Kidney (tissue), 13 donors: ENCODE measurements at regions not wholly inside any gene's neighbourhood (a gene's known extent, or its start where the extent isn't known, plus 50 kb on each side); places are given as distances from the start of the nearest gene placed in this dataset.

Source experiments
- DNase-seq, 5 donors: peaks; one replicate each; pipeline ENCODE4 v3.0.0-alpha.2; 2013 to 2020
- FAIRE-seq: peaks from 2 replicates; lab custom pipeline; 2012; peaks lifted over from hg19 to GRCh38; lab: Jason Lieb, UNC
- H3K27ac ChIP-seq, 2 donors: one replicate each; pipeline ENCODE4 v1.7.0; 2013; ENCODE audit warnings: low read depth in 2 of 2, low read length in 2 of 2, inconsistent platforms in 1 of 2
- H3K27me3 ChIP-seq: one replicate; pipeline ENCODE4 v1.7.1; 2013; ENCODE audit warnings: low read length, inconsistent platforms; ENCODE audit not compliant: control insufficient read depth, insufficient read depth
- H3K36me3 ChIP-seq, 3 donors: one replicate each; pipeline versions ENCODE4 v1.7.0 to v1.7.1; 2013; ENCODE audit warnings: low read length in 3 of 3, control low read depth in 1 of 3, inconsistent platforms in 1 of 3; ENCODE audit not compliant: insufficient read depth in 3 of 3, control insufficient read depth in 2 of 3
- H3K4me1 ChIP-seq, 3 donors: one replicate each; pipeline versions ENCODE4 v1.7.0 to v1.7.1; 2013; ENCODE audit warnings: low read length in 3 of 3, inconsistent platforms in 1 of 3, low read depth in 1 of 3; ENCODE audit not compliant: control insufficient read depth in 2 of 3, insufficient read depth in 2 of 3
- H3K4me3 ChIP-seq, 3 donors: one replicate each; pipeline versions ENCODE4 v1.7.0 to v1.8.1; 2013; ENCODE audit warnings: low read length in 3 of 3, control low read depth in 1 of 3, inconsistent platforms in 1 of 3
- H3K9ac ChIP-seq, 3 donors: one replicate each; pipeline versions ENCODE4 v1.7.0 to v1.7.1; 2013; ENCODE audit warnings: low read length in 3 of 3, control low read depth in 1 of 3, inconsistent platforms in 1 of 3
- H3K9me3 ChIP-seq, 3 donors: one replicate each; pipeline versions ENCODE4 v1.7.0 to v1.7.1; 2013; ENCODE audit warnings: low read length in 3 of 3, control low read depth in 1 of 3, inconsistent platforms in 1 of 3; ENCODE audit not compliant: control insufficient read depth in 2 of 3, insufficient read depth in 1 of 3
- CTCF ChIP-seq: IDR thresholded peaks from 3 replicates; pipeline ENCODE4 v1.5.1; 2012; ENCODE audit warnings: mild to moderate bottlenecking, moderate library complexity, borderline replicate concordance; ENCODE audit not compliant: insufficient read depth; ENCODE audit errors: extremely low read depth
- intact Hi-C: fragments of 100-400 bp; cut with DNase I; formaldehyde crosslinking; loops from one replicate; pipeline ENCODE4 v1.11.1; 2022
- donor health status: control.
- donor health status: control.
- donor health status: control.
- donor health status: control.
- donor health status: control.
- donor health status: DM: yes; HTN: yes; CAD: no.
- donor health status: Normal renal cell carcinoma (clear cell type).

DNA sequence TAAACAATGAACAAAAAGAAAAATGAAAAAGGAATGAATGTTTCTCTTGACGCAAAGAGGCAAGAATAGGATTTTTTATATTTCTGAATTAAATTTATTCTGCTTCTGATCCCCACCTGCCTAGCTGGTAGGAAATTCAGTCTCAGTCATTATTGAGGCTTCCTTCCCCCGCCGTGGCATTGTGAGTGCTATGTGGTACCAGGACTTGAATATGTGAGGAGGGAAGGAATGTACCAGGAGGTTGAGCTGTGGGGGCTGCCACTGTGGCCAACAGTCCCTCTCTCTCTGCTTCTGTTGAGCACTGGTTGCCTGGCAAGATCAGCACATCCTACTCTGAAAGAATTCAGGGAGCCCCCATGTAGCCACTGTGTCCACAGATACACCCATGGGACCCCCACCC lies 368.1 kb upstream of the JARID2 start:
- no peaks in the 10 kb centered on the region for H3K27me3 ChIP-seq
- H3K9me3 ChIP-seq: no peaks in the 10 kb centered on the region
- H3K4me3 ChIP-seq: no peak overlapping the region
- DNase-seq (no peak), FAIRE-seq (no peak)
- no peak overlapping the region for H3K9ac ChIP-seq
- intact Hi-C loops: no loop called here
- TF ChIP-seq CTCF: no peak
- no peaks in the 10 kb centered on the region for H3K36me3 ChIP-seq
- peaks cover 0 to 10% (median 0%) of the 10 kb centered on the region in 3 donors for H3K4me1 ChIP-seq
- H3K27ac ChIP-seq: peak overlapping the region in 1 of 2 donors; percentile 36

- no peak overlapping the region for H3K4me3 ChIP-seq
- no peaks in the 10 kb centered on the region for H3K27me3 ChIP-seq
- no peak for FAIRE-seq
- DNase-seq: no peak
- no peak overlapping the region for H3K9ac ChIP-seq
- peaks cover 0 to 10% (median 0%) of the 10 kb centered on the region in 3 donors for H3K4me1 ChIP-seq
- no peak for TF ChIP-seq CTCF
- H3K27ac ChIP-seq: peak overlapping the region in 1 of 2 donors; percentile 60
- no peaks in the 10 kb centered on the region for H3K9me3 ChIP-seq
- intact Hi-C loops: no loop called here
- no peaks in the 10 kb centered on the region for H3K36me3 ChIP-seq
Measured at GRCh38 chr6:14880052-14880451, 365.8 kb upstream of the JARID2 start.

- H3K9me3 ChIP-seq: no peaks in the 10 kb centered on the region
- H3K27ac ChIP-seq: peak overlapping the region in 1 of 2 donors; percentile 28
- TF ChIP-seq CTCF: no peak
- peaks cover 0 to 10% (median 0%) of the 10 kb centered on the region in 3 donors for H3K4me1 ChIP-seq
- FAIRE-seq: no peak
- peak in 1 of 5 donors; percentile 45 for DNase-seq
- intact Hi-C loops: no loop called here
- no peak overlapping the region for H3K4me3 ChIP-seq
- H3K9ac ChIP-seq: no peak overlapping the region
- H3K27me3 ChIP-seq: no peaks in the 10 kb centered on the region
- no peaks in the 10 kb centered on the region for H3K36me3 ChIP-seq
Measured at GRCh38 chr6:14880677-14881076, 365.2 kb upstream of the JARID2 start.

GRCh38 chr6:14881398-14881797 lies 364.5 kb upstream of the JARID2 start:
- peak overlapping the region in 1 of 2 donors; percentile 69 for H3K27ac ChIP-seq

More at GRCh38 chr6:14881398-14881797, 364.5 kb upstream of the JARID2 start:
- peaks cover 0 to 10% (median 0%) of the 10 kb centered on the region in 3 donors for H3K4me1 ChIP-seq
- no peak overlapping the region for H3K9ac ChIP-seq
- H3K36me3 ChIP-seq: no peaks in the 10 kb centered on the region
- intact Hi-C loops: no loop called here
- H3K27me3 ChIP-seq: no peaks in the 10 kb centered on the region
- FAIRE-seq (no peak), DNase-seq (no peak)
- H3K4me3 ChIP-seq: no peak overlapping the region
- no peaks in the 10 kb centered on the region for H3K9me3 ChIP-seq
- TF ChIP-seq CTCF: no peak
